Naive thymus-derived CD4-positive, alpha-beta T cell (primary cell): ENCODE measurements at regions not wholly inside any gene's neighbourhood (a gene's known extent, or its start where the extent isn't known, plus 50 kb on each side); places are given as distances from the start of the nearest gene placed in this dataset.
"Not testable (repeated sequence)": the region's sequence is repeated elsewhere in the genome, so short reads cannot be mapped to it uniquely, and the experiment has no call there.

Experiments used
- ATAC-seq: fragments of 150-1000 bp; cut with Tn5 transposase; 2 replicates; pipeline ENCODE4 v1.10.0; 2021; ENCODE audit warnings: mild to moderate bottlenecking, moderate library complexity
- CTCF ChIA-PET: fragments of 350-600 bp; sonication (Branson Sonifier 250); formaldehyde crosslinking; loops from one replicate; lab custom pipeline; 2021; ENCODE audit warnings: antibody characterized with exemption; lab: Charles Lee
- POLR2A ChIA-PET: fragments of 350-600 bp; sonication (Branson Sonifier 250); formaldehyde crosslinking; loops from one replicate; lab custom pipeline; 2021; ENCODE audit warnings: antibody characterized with exemption, inconsistent platforms; lab: Charles Lee
- DNase-seq, 9 donors: peaks; one replicate each; pipeline versions ENCODE4 v3.0.0 to v3.0.0-alpha.2; 2020 to 2022; ENCODE audit warnings: mixed read lengths in 1 of 9
- H3K27ac ChIP-seq: one replicate; pipeline ENCODE4 v1.7.0; 2013; ENCODE audit warnings: mild to moderate bottlenecking, low read depth, low read length, moderate library complexity
- H3K27me3 ChIP-seq, 2 donors: one replicate each; pipeline ENCODE4 v1.7.0; 2013; ENCODE audit warnings: low read length in 2 of 2, mild to moderate bottlenecking in 2 of 2, moderate library complexity in 2 of 2; ENCODE audit not compliant: control insufficient read depth in 2 of 2, insufficient read depth in 2 of 2
- H3K36me3 ChIP-seq, 3 experiments: 1 replicate in 2 of 3; 2 replicates in 1 of 3; pipeline ENCODE4 v1.7.0; 2013; ENCODE audit warnings: low read length in 3 of 3, mild to moderate bottlenecking in 3 of 3, moderate library complexity in 1 of 3; ENCODE audit not compliant: insufficient read depth in 3 of 3, control insufficient read depth in 2 of 3
- H3K4me1 ChIP-seq, 2 donors: one replicate each; pipeline ENCODE4 v1.7.0; 2013; ENCODE audit warnings: low read length in 2 of 2, mild to moderate bottlenecking in 2 of 2, moderate library complexity in 1 of 2; ENCODE audit not compliant: control insufficient read depth in 2 of 2, insufficient read depth in 2 of 2
- H3K4me3 ChIP-seq: 2 replicates; pipeline ENCODE4 v1.7.0; 2013; ENCODE audit warnings: mild to moderate bottlenecking, low read length
- H3K9me3 ChIP-seq, 3 experiments: 1 replicate in 2 of 3; 2 replicates in 1 of 3; pipeline ENCODE4 v1.7.0; 2013; ENCODE audit warnings: low read length in 3 of 3; ENCODE audit not compliant: control insufficient read depth in 2 of 3
- H3K27ac Mint-ChIP-seq, 9 donors: one replicate each; pipeline ENCODE4 v1.8.0; 2020 to 2022; ENCODE audit warnings: mixed read lengths in 9 of 9, mild to moderate bottlenecking in 8 of 9, moderate library complexity in 5 of 9, inconsistent platforms in 2 of 9
- H3K27me3 Mint-ChIP-seq, 5 donors: one replicate each; pipeline ENCODE4 v1.8.0; 2021 to 2022; ENCODE audit warnings: mixed read lengths in 5 of 5, mild to moderate bottlenecking in 1 of 5
- H3K36me3 Mint-ChIP-seq, 5 donors: one replicate each; pipeline ENCODE4 v1.8.0; 2020 to 2022; ENCODE audit warnings: mixed read lengths in 5 of 5, mild to moderate bottlenecking in 3 of 5, inconsistent platforms in 1 of 5
- H3K4me1 Mint-ChIP-seq, 7 donors: one replicate each; pipeline ENCODE4 v1.8.0; 2020 to 2022; ENCODE audit warnings: mixed read lengths in 7 of 7, mild to moderate bottlenecking in 3 of 7, inconsistent platforms in 1 of 7
- H3K4me3 Mint-ChIP-seq, 10 donors: one replicate each; pipeline ENCODE4 v1.8.0; 2020 to 2022; ENCODE audit warnings: mild to moderate bottlenecking in 10 of 10, mixed read lengths in 10 of 10, moderate library complexity in 6 of 10, inconsistent platforms in 2 of 10
- H3K9me3 Mint-ChIP-seq, 11 donors: one replicate each; pipeline ENCODE4 v1.8.0; 2020 to 2022; ENCODE audit warnings: mixed read lengths in 11 of 11, mild to moderate bottlenecking in 4 of 11, inconsistent platforms in 1 of 11, moderate library complexity in 1 of 11
- intact Hi-C, 2 donors: fragments of 100-400 bp; cut with micrococcal nuclease; formaldehyde crosslinking; loops; one replicate each; pipeline ENCODE4 v1.15.1; 2023

DNA sequence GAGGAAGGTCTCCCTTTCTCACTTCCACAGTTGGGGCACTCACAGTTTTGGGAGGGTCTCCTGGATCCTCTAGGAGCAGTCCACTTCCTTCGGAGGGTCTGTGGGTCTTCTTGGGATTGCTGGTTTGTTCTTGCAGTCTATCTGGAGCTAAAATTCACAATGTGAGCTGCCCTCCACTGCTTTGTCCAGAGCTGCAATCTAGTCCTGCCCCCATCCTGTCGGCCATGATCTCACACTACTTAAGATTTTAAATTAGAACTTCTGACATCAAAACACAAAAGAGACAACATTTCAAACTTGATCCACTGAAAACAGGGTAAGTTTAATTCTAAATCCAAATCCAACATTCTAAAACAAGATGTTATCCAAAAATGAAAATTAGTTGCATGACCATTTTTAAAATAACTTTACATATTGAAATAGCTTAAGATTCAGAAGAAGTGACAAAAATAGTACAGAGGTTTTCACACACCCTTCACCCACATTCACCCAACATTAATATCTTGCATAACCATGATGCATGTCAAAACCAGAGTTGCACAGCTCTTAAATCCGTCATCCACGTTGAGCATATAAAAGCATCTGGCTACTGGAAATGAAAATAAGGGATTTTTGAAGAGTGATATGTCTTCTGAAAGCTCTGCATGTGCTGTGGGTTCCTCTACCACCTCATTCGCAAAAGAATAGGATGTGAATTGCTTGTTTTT, 113.7 kb upstream of the EPB41L4A start:
- Histone ChIP-seq H3K4me3 (no peak overlapping the region), H3K9me3 (no peaks in the 10 kb centered on the region), H3K27ac (no peak overlapping the region), H3K36me3 (no peaks in the 10 kb centered on the region), H3K27me3 (no peaks in the 10 kb centered on the region), H3K4me1 (no peaks in the 10 kb centered on the region)
- Mint-ChIP-seq H3K27ac (no peak overlapping the region), H3K4me3 (no peak overlapping the region), H3K9me3 (no peaks in the 10 kb centered on the region), H3K4me1 (peaks cover 0 to 11% (median 8%) of the 10 kb centered on the region in 7 donors), H3K36me3 (no peaks in the 10 kb centered on the region), H3K27me3 (peaks cover 0 to 8% (median 4%) of the 10 kb centered on the region in 5 donors)
- no peak for ATAC-seq
- DNase-seq, result no peak
- intact Hi-C loops, result no loop called here
- CTCF ChIA-PET, result no interaction called here
- POLR2A ChIA-PET, result no interaction called here

- no peak overlapping the region for H3K27ac ChIP-seq
- no peaks in the 10 kb centered on the region for H3K9me3 Mint-ChIP-seq
- ChIA-PET POLR2A (no interaction called here), CTCF (no interaction called here)
- ATAC-seq, result no peak
- intact Hi-C loops, result no loop called here
- H3K4me3 Mint-ChIP-seq, result no peak overlapping the region
- H3K4me3 ChIP-seq, result no peak overlapping the region
- no peaks in the 10 kb centered on the region for H3K27me3 ChIP-seq
- H3K4me1 ChIP-seq, result no peaks in the 10 kb centered on the region
- H3K4me1 Mint-ChIP-seq, result peaks cover 0 to 11% (median 8%) of the 10 kb centered on the region in 7 donors
- peaks cover 0 to 11% (median 4%) of the 10 kb centered on the region in 5 donors for H3K27me3 Mint-ChIP-seq
- no peaks in the 10 kb centered on the region for H3K36me3 Mint-ChIP-seq
- H3K9me3 ChIP-seq, result no peaks in the 10 kb centered on the region
- DNase-seq, result no peak
- H3K36me3 ChIP-seq, result no peaks in the 10 kb centered on the region
- no peak overlapping the region for H3K27ac Mint-ChIP-seq
These were observed 114.3 kb upstream of the EPB41L4A start for GRCh38 chr5:112533362-112533761.

DNA sequence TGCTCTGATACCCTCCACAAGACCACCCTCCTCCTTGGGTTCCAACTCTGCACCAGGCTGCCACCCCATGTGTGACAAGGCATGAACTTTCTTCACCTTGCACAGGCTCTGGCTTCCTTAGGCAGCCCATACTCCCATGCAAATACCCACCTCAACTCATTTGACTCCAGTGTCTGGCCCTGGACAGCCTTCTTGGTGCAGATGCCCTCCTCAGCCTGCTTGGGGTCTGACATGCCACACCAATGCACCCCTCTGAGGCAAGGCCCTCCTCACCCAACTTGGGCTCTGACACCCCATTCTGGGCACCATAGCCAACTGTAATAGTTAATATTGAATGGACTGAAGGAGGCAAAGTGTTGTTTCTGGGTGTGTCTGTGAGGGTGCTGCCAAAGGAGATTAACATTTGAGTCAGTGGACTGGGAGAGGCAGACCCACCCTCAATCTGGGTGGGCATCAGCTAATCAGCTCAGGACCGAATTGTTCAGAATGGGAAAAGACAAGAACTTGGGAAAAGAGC, 115.0 kb upstream of the EPB41L4A start:
- Histone ChIP-seq H3K27ac (no peak overlapping the region), H3K4me3 (no peak overlapping the region), H3K4me1 (no peaks in the 10 kb centered on the region), H3K9me3 (no peaks in the 10 kb centered on the region), H3K27me3 (no peaks in the 10 kb centered on the region), H3K36me3 (no peaks in the 10 kb centered on the region)
- CTCF ChIA-PET, result no interaction called here
- Mint-ChIP-seq H3K9me3 (no peaks in the 10 kb centered on the region), H3K27ac (no peak overlapping the region), H3K36me3 (no peaks in the 10 kb centered on the region), H3K4me3 (no peak overlapping the region), H3K27me3 (peaks cover 0 to 13% (median 4%) of the 10 kb centered on the region in 5 donors), H3K4me1 (peaks cover 0 to 11% (median 8%) of the 10 kb centered on the region in 7 donors)
- ATAC-seq (no peak), DNase-seq (no peak)
- intact Hi-C loops, result no loop called here
- POLR2A ChIA-PET, result no interaction called here

- intact Hi-C loops, result no loop called here
- peaks cover 0 to 15% (median 4%) of the 10 kb centered on the region in 5 donors for H3K27me3 Mint-ChIP-seq
- H3K36me3 ChIP-seq, result no peaks in the 10 kb centered on the region
- ATAC-seq (no peak), DNase-seq (no peak)
- POLR2A ChIA-PET, result no interaction called here
- H3K9me3 Mint-ChIP-seq, result no peaks in the 10 kb centered on the region
- no peak overlapping the region for H3K4me3 Mint-ChIP-seq
- CTCF ChIA-PET, result no interaction called here
- H3K4me1 ChIP-seq, result no peaks in the 10 kb centered on the region
- peaks cover 0 to 11% (median 8%) of the 10 kb centered on the region in 7 donors for H3K4me1 Mint-ChIP-seq
- H3K9me3 ChIP-seq, result no peaks in the 10 kb centered on the region
- H3K36me3 Mint-ChIP-seq, result no peaks in the 10 kb centered on the region
- no peak overlapping the region for H3K4me3 ChIP-seq
- no peak overlapping the region for H3K27ac ChIP-seq
- no peaks in the 10 kb centered on the region for H3K27me3 ChIP-seq
- H3K27ac Mint-ChIP-seq, result no peak overlapping the region
These were observed 115.7 kb upstream of the EPB41L4A start for GRCh38 chr5:112534611-112535255.

DNA sequence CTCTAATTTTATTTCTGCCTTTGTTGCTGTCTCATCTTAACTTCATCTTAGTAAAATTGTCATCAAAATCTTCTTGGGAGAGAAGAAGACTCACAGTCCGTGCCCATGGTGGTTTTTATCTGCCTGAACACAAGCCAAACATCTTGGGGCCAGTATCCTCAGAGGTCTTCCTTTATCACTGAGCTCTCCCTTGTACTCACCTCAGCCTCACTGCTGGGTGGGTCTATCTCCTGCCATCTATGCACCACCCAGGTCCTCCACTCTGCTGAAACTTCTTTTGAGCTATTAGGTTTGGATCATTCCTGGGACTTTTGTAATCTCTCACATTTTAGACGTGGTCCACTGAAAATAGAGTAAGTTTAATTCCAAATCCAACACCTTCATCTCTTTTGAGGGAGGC, 116.3 kb upstream of the EPB41L4A start:
- H3K36me3 Mint-ChIP-seq, result no peaks in the 10 kb centered on the region
- Histone ChIP-seq H3K4me1 (no peaks in the 10 kb centered on the region), H3K36me3 (no peaks in the 10 kb centered on the region), H3K4me3 (no peak overlapping the region), H3K9me3 (no peaks in the 10 kb centered on the region), H3K27me3 (no peaks in the 10 kb centered on the region), H3K27ac (no peak overlapping the region)
- no peaks in the 10 kb centered on the region for H3K9me3 Mint-ChIP-seq
- ATAC-seq (no peak), DNase-seq (no peak)
- POLR2A ChIA-PET, result no interaction called here
- H3K27ac Mint-ChIP-seq, result no peak overlapping the region
- CTCF ChIA-PET, result no interaction called here
- intact Hi-C loops, result no loop called here
- peaks cover 0 to 15% (median 4%) of the 10 kb centered on the region in 5 donors for H3K27me3 Mint-ChIP-seq
- peaks cover 0 to 11% (median 8%) of the 10 kb centered on the region in 7 donors for H3K4me1 Mint-ChIP-seq
- H3K4me3 Mint-ChIP-seq, result no peak overlapping the region

- POLR2A ChIA-PET, H3K9me3 Mint-ChIP-seq, ATAC-seq, DNase-seq, H3K4me1 Mint-ChIP-seq, CTCF ChIA-PET, intact Hi-C loops, H3K4me3 Mint-ChIP-seq, H3K27me3 ChIP-seq, H3K27ac ChIP-seq, H3K9me3 ChIP-seq, H3K4me3 ChIP-seq, H3K36me3 ChIP-seq, H3K36me3 Mint-ChIP-seq, H3K4me1 ChIP-seq, H3K27ac Mint-ChIP-seq: not testable (repeated sequence)
- peaks cover 0 to 21% (median 4%) of the 10 kb centered on the region in 5 donors for H3K27me3 Mint-ChIP-seq
These were observed 125.5 kb upstream of the EPB41L4A start for GRCh38 chr5:112544558-112544957.
